Neuronal stem cell (in vitro differentiated cells): ENCODE measurements at regions not wholly inside any gene's neighbourhood (a gene's known extent, or its start where the extent isn't known, plus 50 kb on each side); places are given as distances from the start of the nearest gene placed in this dataset.

Experiments
- DNase-seq: peaks from one replicate; pipeline ENCODE4 v3.0.0-alpha.2; 2013; ENCODE audit warnings: low spot score
- H2AFZ ChIP-seq: one replicate; pipeline ENCODE4 v1.6.1; 2013; ENCODE audit warnings: mild to moderate bottlenecking, low read length, inconsistent platforms
- H2AK5ac ChIP-seq: 2 replicates; pipeline ENCODE4 v1.6.1; 2013; ENCODE audit warnings: low read depth, mild to moderate bottlenecking, inconsistent platforms, low read length, moderate library complexity, mixed read lengths
- H2BK120ac ChIP-seq: 2 replicates; pipeline ENCODE4 v1.6.1; 2013; ENCODE audit warnings: low read depth, mild to moderate bottlenecking, inconsistent platforms, low read length, moderate library complexity, mixed read lengths
- H2BK12ac ChIP-seq: one replicate; pipeline ENCODE4 v1.6.1; 2013; ENCODE audit warnings: low read length, inconsistent platforms
- H2BK15ac ChIP-seq: 2 replicates; pipeline ENCODE4 v1.6.1; 2013; ENCODE audit warnings: mild to moderate bottlenecking, low read length, inconsistent platforms, mixed read lengths
- H2BK5ac ChIP-seq: one replicate; pipeline ENCODE4 v1.6.1; 2013; ENCODE audit warnings: inconsistent platforms, mild to moderate bottlenecking, low read length, moderate library complexity
- H3K14ac ChIP-seq: one replicate; pipeline ENCODE4 v1.6.1; 2013; ENCODE audit warnings: low read length, inconsistent platforms
- H3K18ac ChIP-seq: 2 replicates; pipeline ENCODE4 v1.6.1; 2013; ENCODE audit warnings: low read length, inconsistent platforms
- H3K23ac ChIP-seq: 2 replicates; pipeline ENCODE4 v1.6.1; 2013; ENCODE audit warnings: low read depth, mild to moderate bottlenecking, mixed read lengths, low read length, inconsistent platforms; ENCODE audit not compliant: poor library complexity
- H3K27ac ChIP-seq: replicated peaks from 3 replicates; pipeline ENCODE4 v1.5.1; 2013; ENCODE audit warnings: low read length, inconsistent platforms
- H3K27me3 ChIP-seq, 3 experiments: 2 replicates each; pipeline ENCODE4 v1.6.1; 2013; ENCODE audit warnings: low read length in 3 of 3, mild to moderate bottlenecking in 2 of 3, inconsistent platforms in 1 of 3, low read depth in 1 of 3, mixed read lengths in 1 of 3, moderate library complexity in 1 of 3; ENCODE audit not compliant: control insufficient read depth in 3 of 3, insufficient read depth in 3 of 3
- H3K36me3 ChIP-seq, 2 donors: replicated peaks in 1 of 2; 2 replicates each; pipeline ENCODE4 v1.6.1; 2013; ENCODE audit warnings: low read length in 2 of 2; ENCODE audit not compliant: control insufficient read depth in 2 of 2, insufficient read depth in 2 of 2
- H3K4ac ChIP-seq: 2 replicates; pipeline ENCODE4 v1.6.1; 2013; ENCODE audit warnings: inconsistent platforms, mild to moderate bottlenecking, low read length, moderate library complexity
- H3K4me1 ChIP-seq, 2 donors: 1 replicate in 1 of 2; 2 replicates in 1 of 2; pipeline ENCODE4 v1.6.1; 2013; ENCODE audit warnings: low read length in 2 of 2, low read depth in 1 of 2; ENCODE audit not compliant: control insufficient read depth in 2 of 2, insufficient read depth in 1 of 2
- H3K4me2 ChIP-seq: one replicate; pipeline ENCODE4 v1.6.1; 2013; ENCODE audit warnings: mild to moderate bottlenecking, low read length, inconsistent platforms; ENCODE audit not compliant: insufficient read depth, poor library complexity, severe bottlenecking
- H3K4me3 ChIP-seq, 2 donors: 2 replicates each; pipeline ENCODE4 v1.5.1; 2013; ENCODE audit warnings: low read length in 2 of 2, mild to moderate bottlenecking in 2 of 2, inconsistent platforms in 1 of 2, moderate library complexity in 1 of 2
- H3K79me1 ChIP-seq: one replicate; pipeline ENCODE4 v1.6.1; 2013; ENCODE audit warnings: low read depth, mild to moderate bottlenecking, inconsistent platforms, low read length, moderate library complexity
- H3K9ac ChIP-seq: one replicate; pipeline ENCODE4 v1.6.1; 2013; ENCODE audit warnings: mild to moderate bottlenecking, low read depth, low read length, inconsistent platforms; ENCODE audit not compliant: poor library complexity
- H3K9me3 ChIP-seq, 2 donors: replicated peaks in 1 of 2; 2 replicates each; pipeline versions ENCODE3 to v1.6.1; 2013; ENCODE audit warnings: low read length in 2 of 2, mild to moderate bottlenecking in 2 of 2, inconsistent platforms in 1 of 2, low read depth in 1 of 2, mixed read lengths in 1 of 2, moderate library complexity in 1 of 2; ENCODE audit not compliant: control insufficient read depth in 2 of 2, insufficient read depth in 1 of 2
- H4K8ac ChIP-seq: one replicate; pipeline ENCODE4 v1.6.1; 2013; ENCODE audit warnings: low read depth, mild to moderate bottlenecking, inconsistent platforms, low read length, moderate library complexity
- H4K91ac ChIP-seq: one replicate; pipeline ENCODE4 v1.6.1; 2013; ENCODE audit warnings: low read length, low read depth, mild to moderate bottlenecking, inconsistent platforms; ENCODE audit not compliant: poor library complexity
- WGBS, 2 donors: extraction: QIAGEN DNeasy Blood & Tissue Kit; methylation state at CpG; one replicate each; pipeline ENCODE4 v1.1.7; 2013; ENCODE audit warnings: missing lambda C conversion rate in 2 of 2, mixed read lengths in 1 of 2; ENCODE audit not compliant: insufficient read length in 2 of 2, insufficient replicate concordance in 1 of 2; ENCODE audit errors: extremely low coverage in 2 of 2; 5-methylcytosine and 5-hydroxymethylcytosine counted together

DNA sequence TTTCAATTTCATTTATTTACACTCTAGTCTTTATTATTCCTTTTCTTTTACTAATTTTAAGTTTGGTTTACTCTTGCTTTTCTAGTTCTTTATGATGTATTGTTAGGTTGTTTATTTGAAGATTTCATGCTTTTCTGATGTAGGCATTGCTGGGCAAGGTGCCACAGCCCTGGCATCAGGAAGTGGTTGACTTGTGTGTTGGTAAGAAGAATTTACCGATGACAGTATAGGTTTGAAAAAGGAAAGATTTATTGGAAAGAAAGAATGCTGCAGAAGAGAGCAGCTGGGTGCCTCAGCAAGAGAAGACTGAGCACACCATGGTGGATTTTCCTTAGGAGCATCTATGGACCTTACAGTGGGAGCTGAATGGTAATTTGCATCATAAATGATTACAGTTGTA, 153.2 kb downstream of the KLF8 start:
- DNase-seq = no peak
- Histone ChIP-seq H3K9ac (no peak overlapping the region), H4K8ac (no peak overlapping the region), H2AK5ac (no peak overlapping the region), H2BK12ac (no peak overlapping the region), H3K36me3 (no peaks in the 10 kb centered on the region), H3K4me2 (no peak overlapping the region), H3K18ac (no peak overlapping the region), H3K4ac (no peak overlapping the region), H3K23ac (no peak overlapping the region), H3K27ac (no peak overlapping the region), H3K4me3 (no peak overlapping the region), H3K4me1 (no peaks in the 10 kb centered on the region), H2BK15ac (no peak overlapping the region), H3K9me3 (no peaks in the 10 kb centered on the region), H3K14ac (no peak overlapping the region), H2BK5ac (no peak overlapping the region), H3K27me3 (no peaks in the 10 kb centered on the region), H4K91ac (no peak overlapping the region), H3K79me1 (no peaks in the 10 kb centered on the region), H2AFZ (no peak overlapping the region), H2BK120ac (no peak overlapping the region)
- WGBS, 2 donors = no CpG with 5 or more reads among the region's 1 CpG

DNA sequence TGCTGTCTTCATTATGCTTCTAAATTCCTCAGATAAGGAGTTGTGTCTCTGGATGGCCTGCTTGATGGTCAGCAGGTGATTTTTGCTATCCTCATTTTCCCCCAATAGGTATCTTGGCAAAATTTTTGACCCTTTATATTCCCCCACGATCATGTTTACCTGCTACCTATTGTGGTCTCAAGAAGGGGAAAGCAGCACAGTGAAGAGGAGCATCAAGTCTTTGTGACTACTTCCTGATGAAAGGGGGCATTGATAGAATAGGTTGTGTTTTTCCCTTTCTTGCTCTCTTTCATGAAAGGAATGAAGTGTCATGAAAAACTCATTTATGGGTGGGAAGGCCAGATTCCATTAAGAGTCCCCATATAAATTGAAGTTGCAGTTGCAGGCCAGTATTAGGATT, 153.8 kb downstream of the KLF8 start:
- DNase-seq = no peak
- Histone ChIP-seq H4K91ac (no peak overlapping the region), H2AFZ (no peak overlapping the region), H4K8ac (no peak overlapping the region), H3K14ac (no peak overlapping the region), H3K9ac (no peak overlapping the region), H3K79me1 (no peaks in the 10 kb centered on the region), H3K4me2 (no peak overlapping the region), H2BK5ac (no peak overlapping the region), H3K18ac (no peak overlapping the region), H3K9me3 (no peaks in the 10 kb centered on the region), H3K4ac (no peak overlapping the region), H2BK12ac (no peak overlapping the region), H2BK120ac (no peak overlapping the region), H2AK5ac (no peak overlapping the region), H3K36me3 (no peaks in the 10 kb centered on the region), H3K4me3 (no peak overlapping the region), H2BK15ac (no peak overlapping the region), H3K27ac (no peak overlapping the region), H3K23ac (no peak overlapping the region), H3K27me3 (no peaks in the 10 kb centered on the region), H3K4me1 (no peaks in the 10 kb centered on the region)
- no CpG with 5 or more reads among the region's 1 CpG for WGBS, 2 donors

GRCh38 chrX:56397636-56398035, 165.5 kb downstream of the KLF8 start:
- DNase-seq = no peak
- no CpG with 5 or more reads among the region's 1 CpG for WGBS, 2 donors

DNA sequence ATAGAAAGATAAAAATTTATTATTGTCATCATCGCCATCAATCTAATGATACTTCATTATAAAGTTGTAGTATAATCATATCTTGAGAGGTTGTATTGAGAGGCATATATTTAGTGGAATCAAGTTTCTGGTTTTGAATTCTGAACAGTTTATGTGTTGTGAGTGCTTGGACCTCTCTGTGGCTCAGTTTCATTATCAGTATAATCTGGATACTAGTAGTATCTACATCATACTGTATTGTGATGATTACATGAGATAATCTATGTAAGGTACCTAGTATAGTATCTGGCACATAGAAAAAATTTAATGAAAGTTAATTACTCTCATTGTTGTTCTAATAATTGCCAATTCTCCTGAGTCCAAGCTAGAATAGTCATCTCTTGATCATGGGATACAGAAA, 161.2 kb upstream of the UBQLN2 start:
- Histone ChIP-seq H4K91ac (no peak overlapping the region), H3K36me3 (no peaks in the 10 kb centered on the region), H4K8ac (no peak overlapping the region), H3K27me3 (no peaks in the 10 kb centered on the region), H3K18ac (no peak overlapping the region), H2AK5ac (no peak overlapping the region), H3K23ac (no peak overlapping the region), H3K4ac (no peak overlapping the region), H3K27ac (no peak overlapping the region), H2BK120ac (no peak overlapping the region), H3K4me1 (no peaks in the 10 kb centered on the region), H2BK12ac (no peak overlapping the region), H3K79me1 (no peaks in the 10 kb centered on the region), H2BK15ac (no peak overlapping the region), H3K4me3 (no peak overlapping the region), H3K9ac (no peak overlapping the region), H3K4me2 (no peak overlapping the region), H2BK5ac (no peak overlapping the region), H3K14ac (no peak overlapping the region), H3K9me3 (no peaks in the 10 kb centered on the region), H2AFZ (no peak overlapping the region)
- no peak for DNase-seq
- WGBS, 2 donors = no CpG with 5 or more reads among the region's 1 CpG

More at GRCh38 chrX:56397636-56398035, 165.5 kb downstream of the KLF8 start:
- Histone ChIP-seq H3K4me2 (no peak overlapping the region), H4K91ac (no peak overlapping the region), H3K36me3 (no peaks in the 10 kb centered on the region), H2BK12ac (no peak overlapping the region), H4K8ac (no peak overlapping the region), H2AFZ (no peak overlapping the region), H3K23ac (no peak overlapping the region), H3K79me1 (no peaks in the 10 kb centered on the region), H2BK5ac (no peak overlapping the region), H2BK120ac (no peak overlapping the region), H3K27me3 (no peaks in the 10 kb centered on the region), H3K9ac (no peak overlapping the region), H3K4me3 (no peak overlapping the region), H2AK5ac (no peak overlapping the region), H3K27ac (no peak overlapping the region), H3K4me1 (no peaks in the 10 kb centered on the region), H2BK15ac (no peak overlapping the region), H3K14ac (no peak overlapping the region), H3K18ac (no peak overlapping the region), H3K4ac (no peak overlapping the region), H3K9me3 (no peaks in the 10 kb centered on the region)
